ENCODE measurements at regions not wholly inside any gene's neighbourhood (a gene's known extent, or its start where the extent isn't known, plus 50 kb on each side); places are given as distances from the start of the nearest gene placed in this dataset.

- TF ChIP-seq SUZ12 (IDR thresholded peaks at IDR 0.05; ENCODE audit: extremely low read depth, insufficient read depth, insufficient read length) (no peak), ZNF274 (IDR thresholded peaks at IDR 0.05; ENCODE audit: low read depth, low read length) (no peak), YY1 (IDR thresholded peaks at IDR 0.05; ENCODE audit: insufficient read depth, insufficient read length) (no peak)
Observed at GRCh38 chr6:140663094-140663493, 1288.6 kb upstream of the CITED2 start.
